NCI-H146 (cell line): ENCODE measurements at regions not wholly inside any gene's neighbourhood (a gene's known extent, or its start where the extent isn't known, plus 50 kb on each side); places are given as distances from the start of the nearest gene placed in this dataset.
"Not testable (repeated sequence)": the region's sequence is repeated elsewhere in the genome, so short reads cannot be mapped to it uniquely, and the experiment has no call there.

Experiments used
- DNase-seq: peaks from one replicate; lab custom pipeline; 2025; lab: John Stamatoyannopoulos, UW

DNA sequence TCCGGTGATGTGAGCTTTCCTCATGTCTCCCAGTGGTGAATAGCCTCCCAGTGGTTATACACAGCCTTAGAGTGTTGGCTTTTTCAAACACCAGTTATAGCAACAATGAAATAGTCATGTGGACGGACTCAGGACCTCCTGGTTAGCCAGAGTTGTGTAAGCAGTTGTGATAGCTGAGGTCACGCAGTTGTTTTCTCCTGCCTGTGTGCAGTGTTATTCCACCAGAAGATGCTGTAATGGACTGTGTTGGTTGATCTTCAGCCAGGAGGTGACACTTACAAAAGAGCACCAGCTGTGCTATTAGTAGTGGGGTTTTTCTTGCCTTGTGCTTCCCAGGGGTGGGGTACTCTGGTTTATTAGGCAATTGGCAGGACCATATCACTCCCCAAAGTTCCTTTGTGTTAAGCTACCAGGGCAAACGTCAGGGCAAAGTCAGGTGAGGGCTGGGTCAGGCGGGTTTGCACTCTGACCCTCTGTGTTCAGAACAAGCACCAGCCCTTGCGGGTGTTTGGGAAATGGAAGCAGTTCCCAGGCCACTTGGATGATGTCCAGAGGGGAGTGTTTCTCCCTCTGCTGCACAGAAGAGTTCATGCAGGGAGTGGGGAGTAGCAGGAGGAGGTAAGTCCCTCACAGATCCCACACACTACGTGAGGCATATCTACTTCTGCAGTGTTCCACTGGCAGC is 252.6 kb downstream of the TMEM47 start:
- no peak for DNase-seq

DNA sequence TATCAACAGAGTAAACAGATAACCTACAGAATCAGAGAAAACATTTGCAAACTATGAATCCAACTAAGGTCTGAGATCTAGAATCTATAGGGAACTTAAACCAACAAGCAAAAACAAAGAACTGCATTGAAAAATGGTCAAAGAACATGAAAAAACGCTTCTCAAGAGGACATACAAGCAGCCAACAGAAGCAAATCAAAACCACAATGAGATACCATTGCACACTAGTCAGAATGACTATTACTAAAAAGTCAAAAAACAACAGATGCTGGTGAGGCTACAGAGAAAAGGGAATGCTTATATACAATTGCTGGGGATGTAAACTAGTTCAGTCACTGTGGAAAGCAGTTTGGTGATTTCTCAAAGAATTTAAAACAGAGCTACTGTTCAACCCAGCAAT is 255.7 kb downstream of the TMEM47 start:
- no peak for DNase-seq

DNA sequence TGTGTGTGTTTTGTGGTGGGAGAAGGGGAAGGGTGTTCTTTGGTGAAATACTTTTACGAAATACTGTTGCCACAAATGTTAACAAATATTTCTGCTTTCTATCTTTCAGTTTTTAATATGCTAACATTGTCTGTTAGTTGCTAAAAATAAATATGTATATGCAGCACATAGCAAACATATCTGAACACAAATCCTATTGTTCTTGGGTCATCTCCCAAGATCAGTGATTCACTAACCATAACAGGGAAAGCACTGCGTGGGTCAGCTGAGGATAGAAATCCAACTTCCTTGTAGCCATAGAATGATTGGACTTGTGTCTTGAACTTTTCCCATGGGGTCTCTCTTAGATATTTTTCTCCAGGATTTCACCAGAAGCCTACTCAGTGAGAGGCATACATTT is 250.3 kb upstream of the FAM47A start:
- DNase-seq = no peak

DNA sequence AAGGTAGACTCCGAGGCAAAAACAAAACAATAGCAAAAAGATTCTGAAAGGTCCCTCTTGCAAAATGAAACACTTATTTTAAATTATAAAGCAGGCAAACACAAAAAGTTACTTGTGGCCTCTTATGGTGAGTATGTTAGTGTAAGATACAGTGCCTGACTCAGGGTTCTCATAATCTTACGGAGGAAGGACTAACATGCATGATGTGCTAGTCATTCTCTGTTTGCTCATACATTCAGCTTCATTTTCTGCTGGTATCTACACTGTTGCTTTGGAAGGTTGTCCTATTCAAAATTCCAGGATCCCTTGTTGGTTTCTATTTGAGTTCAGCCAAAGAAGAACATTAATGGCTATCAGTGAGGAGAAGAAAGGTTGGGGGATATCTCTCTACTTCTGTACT is 249.1 kb upstream of the FAM47A start:
- no peak for DNase-seq

DNA sequence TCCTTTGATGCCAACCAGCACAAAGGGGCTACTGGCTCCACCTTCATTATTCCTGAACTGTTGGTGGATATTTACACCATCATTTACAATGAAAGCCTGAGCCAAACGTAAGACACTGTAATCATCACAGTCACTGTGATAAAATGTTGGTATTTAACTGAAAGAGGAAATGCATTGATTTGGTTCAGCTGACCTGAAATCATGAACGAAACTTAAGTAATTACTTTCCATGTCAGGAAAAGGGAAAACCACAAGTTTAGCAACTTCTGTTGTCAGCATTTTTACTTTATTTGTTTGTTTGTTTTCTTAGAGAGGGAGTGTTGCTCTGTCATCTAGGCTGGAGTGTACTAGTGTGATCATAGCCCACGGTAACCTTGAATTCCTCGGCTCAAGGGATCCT is 247.8 kb upstream of the FAM47A start:
- no peak for DNase-seq

DNA sequence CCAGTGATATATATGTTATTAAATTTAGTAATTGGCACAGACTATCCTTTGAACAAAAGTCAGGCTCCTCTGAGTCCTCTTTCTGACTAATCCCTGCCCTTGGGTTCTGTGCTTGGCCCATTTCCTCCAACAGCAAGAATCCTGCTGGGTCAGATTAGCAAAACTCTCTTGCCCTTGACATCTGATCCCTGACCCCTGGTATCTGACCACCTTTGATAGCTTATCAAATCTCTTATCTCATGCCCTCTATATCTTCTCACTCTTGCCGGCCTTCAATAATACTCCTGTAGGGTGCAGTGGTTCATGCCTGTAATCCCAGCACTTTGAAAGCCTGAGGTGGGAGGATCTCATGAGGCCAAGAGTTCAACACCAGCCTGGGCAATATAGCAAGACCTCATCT is 245.5 kb upstream of the FAM47A start:
- DNase-seq = no peak

DNA sequence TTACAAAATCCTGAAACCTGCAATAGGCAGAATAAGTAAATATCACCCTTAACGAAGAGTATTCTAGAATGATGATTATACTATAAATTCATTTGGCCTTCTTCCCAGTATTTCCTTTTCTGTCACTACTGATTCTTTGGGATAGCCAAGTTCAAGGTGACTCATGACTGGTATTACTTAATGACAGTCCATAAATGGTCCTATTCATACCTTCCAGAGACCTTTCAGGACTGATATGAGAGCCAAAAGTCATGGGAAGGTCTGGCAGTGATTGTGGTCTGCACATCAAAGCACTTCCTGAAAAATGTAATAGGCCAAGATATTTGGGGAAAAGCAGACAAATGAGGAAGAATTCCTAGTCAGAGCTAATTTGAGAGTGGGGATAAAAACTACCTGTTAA is 239.6 kb upstream of the FAM47A start:
- DNase-seq = no peak

DNA sequence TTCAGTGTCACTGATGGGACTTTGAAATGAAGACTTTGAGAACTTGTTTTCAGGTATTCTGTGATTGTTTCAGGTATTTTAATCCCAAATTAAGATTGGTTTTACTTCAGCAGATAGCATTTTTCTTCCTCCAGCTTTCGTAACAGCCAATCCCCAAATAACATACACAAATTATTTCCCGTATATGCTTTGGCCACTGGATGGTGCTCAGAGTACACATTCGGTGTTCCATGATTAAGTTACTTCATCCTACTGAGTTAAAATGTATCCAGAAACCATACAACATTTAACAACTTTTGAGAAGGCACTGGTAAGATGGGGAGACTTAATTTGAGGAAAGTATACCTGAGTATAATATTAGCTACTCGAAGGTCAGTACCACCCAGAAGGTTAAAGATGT is 233.4 kb upstream of the FAM47A start:
- no peak for DNase-seq

DNA sequence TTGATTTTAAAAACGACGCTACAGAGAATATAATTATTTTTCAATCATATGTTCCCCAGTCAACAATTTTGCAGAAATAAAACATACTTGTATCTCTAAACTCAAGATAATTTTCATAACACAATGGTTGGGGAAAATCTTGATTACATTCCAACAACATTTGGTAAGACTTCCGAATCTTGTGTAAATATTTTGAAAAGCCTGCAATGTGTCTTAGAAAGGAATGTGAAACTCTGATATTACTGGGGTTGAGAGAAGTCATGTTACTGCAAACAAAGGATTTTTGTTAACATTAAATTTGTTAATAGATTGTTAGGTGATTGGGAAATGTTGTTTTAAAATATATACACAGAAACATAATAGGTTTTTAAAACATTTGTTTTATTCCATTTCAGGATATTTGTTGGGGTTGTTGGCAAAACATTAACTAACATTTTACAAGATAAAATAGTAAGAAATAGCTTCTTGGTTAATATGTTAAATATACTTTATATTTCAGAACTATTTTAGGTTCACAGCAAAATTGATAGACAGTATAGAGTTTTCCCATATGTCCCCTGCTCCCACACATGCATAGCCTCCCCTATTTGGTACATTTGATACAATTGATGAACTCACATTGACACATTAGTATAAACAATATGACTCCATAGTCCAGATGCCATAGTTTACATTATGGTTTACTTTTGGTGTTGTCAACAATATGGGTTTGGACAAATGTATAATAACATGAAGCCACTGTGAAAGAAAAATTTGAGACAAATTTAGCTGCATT is 218.6 kb upstream of the FAM47A start:
- DNase-seq = no peak

DNA sequence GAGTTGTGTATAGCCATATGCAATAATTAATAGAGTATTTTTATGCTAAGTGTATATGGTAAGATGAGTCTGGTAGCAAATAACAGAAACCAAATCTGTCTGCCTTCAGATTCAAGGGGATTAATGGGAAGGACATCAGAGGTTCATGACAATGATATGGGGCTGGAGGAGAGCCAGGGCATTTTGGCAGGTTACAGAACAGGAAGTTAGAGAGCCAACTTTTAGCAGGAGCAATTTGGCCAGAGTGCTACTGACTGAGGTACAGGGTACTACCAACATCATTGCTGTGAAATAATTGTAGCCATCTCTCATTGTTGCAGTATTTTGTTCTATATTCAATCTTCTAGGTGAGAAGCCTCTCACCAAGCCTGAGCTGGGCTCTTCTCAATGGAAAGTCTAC is 210.9 kb upstream of the FAM47A start:
- DNase-seq = no peak

DNA sequence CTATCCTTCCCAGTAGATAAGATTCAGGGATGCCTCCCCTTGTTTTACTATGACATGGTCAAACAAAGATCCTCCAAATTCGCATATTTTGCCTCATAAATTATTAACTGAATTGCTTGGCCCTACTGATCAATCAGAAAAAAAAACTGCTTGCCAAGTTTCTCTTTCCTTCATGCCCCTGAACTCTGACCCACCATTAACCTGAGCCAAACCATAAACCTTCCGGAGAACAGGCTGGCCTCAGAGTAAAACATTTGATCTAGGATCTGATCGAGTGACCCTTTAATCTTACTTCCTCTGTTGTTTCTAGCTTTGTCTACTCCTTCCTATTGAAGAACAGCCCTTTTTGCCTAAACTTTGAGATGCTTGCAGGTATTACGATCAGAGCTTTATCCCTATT is 209.7 kb upstream of the FAM47A start:
- no peak for DNase-seq

DNA sequence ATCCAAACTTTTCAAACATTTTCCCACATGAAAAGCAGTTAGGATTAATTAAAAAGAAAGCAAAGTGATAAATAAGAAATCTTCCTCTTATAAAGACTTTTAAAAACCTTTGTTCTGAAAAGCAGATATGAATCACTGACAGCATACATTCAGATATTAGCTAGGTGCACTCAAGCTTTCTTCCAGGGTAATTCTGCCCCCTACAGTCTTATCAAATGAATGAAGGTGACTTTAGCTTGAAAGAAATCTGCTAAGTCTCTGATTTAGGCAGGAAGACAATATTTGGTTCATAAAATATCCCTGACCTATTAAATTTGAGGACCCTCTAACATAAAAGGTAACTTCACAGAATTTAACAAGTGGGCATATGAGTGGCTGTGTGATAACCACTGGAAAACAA is 209.1 kb upstream of the FAM47A start:
- no peak for DNase-seq

DNA sequence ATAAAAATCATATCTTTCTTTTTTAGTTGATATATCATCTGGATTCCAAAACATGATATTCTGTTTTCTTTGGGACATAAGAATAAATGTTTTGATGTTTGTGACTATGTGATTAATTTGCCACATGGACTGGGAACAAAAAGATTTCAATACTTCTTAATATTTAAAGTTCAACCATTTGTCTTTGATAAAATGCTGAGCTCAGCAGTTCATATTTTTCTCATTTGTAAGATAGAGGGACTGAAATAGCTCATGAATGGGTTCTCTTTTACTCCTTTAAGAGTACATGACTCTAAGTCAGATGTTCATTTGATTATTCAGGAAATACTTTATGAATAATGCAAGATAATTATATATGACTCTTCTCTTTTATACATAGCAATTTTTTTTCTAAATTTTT is 205.9 kb upstream of the FAM47A start:
- no peak for DNase-seq

DNA sequence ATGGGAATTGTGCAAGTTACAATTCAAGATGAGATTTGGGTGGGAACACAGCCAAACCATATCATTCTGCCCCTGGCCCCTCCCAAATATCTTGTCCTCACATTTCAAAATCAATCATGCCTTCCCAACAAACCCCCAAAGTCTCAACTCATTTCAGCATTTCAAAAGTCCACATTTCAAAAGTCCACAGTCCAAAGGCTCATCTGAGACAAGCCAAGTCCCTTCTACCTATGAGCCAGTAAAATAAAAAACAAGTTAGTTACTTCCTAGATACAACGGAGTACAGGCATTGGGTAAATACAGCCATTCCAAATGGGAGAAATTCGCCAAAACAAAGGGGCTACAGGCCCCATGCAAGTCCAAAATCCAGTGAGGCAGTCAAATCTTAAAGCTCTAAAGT is 203.3 kb upstream of the FAM47A start:
- DNase-seq = not testable (repeated sequence)

DNA sequence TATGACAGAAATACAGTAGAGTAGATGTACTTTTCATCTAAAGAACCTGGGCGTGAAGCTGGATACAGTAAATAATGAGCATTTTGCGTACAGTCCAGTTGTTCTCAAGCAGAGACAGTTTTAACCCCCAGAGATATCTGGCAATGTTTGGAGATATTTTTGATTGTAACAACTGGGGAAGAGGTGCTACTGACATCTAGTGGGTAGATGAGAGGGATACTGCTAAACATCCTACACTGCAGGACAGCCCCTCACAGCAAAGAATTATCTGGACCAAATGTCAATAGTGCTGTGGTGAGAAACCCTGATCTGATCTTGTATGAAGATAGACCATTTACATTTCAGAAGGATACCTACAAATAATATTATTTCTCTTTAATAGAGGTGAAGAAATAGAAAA is 200.2 kb upstream of the FAM47A start:
- DNase-seq = no peak

DNA sequence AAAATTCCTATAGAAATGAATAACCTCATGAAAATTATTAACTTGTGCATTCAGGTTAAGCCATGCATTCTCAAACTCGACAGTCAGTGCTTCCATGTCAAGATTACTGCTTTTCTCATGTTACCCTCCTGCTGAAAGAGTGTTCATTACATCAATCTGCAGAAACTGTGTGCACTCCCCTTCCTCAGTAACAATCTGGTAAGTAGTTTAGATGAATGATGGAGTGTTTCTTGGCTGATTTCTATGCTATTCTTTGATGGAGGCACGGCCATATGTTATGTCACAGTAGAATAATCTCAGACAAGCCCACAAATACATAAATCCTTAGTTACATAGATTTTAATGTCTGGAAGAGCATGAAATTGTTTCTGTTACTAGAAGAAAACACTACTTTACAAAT is 193.3 kb upstream of the FAM47A start:
- DNase-seq = no peak

DNA sequence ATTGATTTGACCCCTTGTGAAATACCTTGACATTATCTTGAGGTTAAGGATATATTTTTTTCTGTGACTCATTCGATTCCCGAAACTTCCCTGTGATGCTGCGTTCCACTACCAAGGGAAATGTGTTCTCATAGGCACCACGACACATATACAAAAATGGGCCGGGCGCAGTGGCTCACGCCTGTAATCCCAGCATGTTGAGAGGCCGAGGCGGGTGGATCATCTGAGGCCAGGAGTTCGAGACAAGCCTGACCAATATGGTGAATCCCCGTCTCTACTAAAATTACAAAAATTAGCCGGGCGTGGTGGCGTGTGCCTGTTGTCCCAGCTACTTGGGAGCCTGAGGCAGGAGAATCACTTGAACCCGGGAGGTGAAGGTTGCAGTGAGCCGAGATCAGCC is 188.3 kb upstream of the FAM47A start:
- DNase-seq = not testable (repeated sequence)

DNA sequence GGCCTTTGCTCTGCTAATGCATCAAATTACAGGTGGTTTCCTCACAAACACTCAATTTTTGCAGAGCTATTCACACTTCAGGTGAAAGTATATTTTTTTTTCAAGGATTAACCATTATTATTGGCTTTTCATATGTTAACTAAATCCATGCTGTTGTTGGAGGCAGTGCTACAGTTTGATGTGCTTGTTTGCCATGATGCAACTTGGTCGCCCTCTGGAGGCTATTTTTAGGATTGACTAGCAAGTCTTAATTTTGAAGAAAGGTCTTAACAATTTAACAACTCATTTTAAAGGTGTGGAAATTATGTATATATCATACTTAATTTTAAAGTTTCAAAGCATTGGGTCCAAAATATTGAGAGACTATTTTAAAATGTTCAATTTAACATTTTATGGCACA is 168.8 kb upstream of the FAM47A start:
- DNase-seq = peak; percentile 16

DNA sequence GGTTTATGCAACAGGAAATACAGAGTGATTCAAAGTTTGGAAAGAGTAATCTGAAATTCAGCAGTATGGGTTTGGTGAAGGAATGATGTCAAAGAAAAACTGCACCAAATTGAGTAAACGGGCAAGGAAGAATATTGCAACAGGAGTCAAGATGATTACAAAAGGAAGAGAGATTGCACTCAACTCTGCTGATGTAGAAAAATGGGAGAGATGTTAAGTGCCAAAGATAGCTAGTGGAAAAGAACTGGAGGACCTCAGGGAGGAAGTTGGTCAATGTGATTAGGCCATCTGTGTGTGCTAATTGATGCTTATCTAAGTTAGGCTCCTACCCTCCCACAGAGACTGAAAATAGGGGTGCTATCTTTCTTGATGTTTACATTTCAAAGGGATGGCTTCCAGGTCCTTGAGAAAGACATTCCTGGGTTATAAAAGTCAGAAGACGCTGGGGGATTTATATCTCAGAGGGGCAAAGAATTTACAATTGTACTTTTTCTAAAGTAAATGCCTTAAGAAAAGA is 167.4 kb upstream of the FAM47A start:
- DNase-seq = no peak

DNA sequence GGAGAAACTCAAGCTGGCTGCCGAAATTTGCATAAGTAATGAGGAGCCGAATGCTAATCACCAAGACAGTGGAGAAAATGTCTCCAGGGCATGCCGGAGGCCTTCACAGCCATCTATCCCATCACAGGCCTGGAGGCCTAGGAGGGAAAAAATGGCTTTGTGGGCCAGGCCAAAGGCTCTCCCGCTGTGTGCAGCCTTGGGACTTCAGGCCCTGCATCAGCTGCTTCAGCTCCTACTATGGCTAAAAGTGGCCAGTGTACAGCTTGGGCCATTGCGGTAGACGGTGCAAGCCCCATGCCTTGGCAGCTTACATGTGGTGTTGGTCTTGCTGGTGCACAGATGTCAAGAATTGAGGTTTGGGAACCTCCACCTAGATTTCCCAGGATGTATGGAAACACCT is 162.6 kb upstream of the FAM47A start:
- DNase-seq = no peak

DNA sequence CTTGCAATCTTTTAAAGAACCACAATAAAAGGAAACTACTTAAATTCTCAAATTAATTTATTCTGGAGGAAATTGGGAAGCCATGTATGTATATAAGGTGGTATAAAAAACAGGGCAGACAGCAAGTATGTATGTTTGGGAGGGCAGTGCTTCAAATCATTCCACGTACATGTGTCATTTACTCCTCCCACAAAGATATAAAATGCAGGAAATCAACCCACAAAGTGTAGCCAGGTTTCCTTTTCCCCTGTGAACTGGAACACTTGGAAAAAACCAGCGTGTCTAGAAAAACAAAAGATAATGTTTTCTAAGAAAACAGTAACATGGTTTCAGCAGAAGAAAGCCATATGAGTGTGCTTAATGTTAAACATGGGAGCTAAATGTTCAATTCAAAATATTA is 156.7 kb upstream of the FAM47A start:
- DNase-seq = no peak

DNA sequence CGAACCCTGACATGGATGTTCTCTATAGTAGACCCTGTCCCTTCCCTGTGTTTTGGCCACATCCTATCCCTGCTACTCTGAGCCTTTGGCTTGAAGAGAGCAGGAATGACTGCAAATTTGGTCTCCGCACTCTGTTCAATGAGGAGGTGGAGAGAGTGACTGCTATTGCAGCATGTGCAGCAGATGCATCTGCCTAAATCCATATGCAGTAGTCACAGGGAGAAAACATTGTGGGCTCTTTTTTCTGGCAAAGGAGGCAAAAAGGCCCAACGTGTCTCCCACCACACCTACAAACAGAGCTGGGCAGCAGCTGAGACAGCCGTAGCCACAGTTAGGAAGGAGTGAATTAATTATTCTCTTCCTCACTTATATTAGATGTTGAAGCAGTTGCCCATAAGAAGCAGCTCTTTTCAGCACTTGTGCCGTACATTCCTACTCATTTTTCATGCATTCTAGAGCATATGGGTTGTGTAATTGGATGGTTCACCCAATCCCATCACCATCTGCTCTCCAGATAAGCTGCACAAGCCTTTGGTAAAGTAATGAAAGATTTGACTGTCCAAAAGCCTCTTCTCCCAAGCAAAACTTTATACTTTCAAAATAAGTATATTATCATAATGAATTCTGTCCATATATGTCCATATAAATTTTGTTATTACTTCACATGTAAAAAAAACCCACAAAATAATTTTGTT is 147.9 kb upstream of the FAM47A start:
- no peak for DNase-seq

DNA sequence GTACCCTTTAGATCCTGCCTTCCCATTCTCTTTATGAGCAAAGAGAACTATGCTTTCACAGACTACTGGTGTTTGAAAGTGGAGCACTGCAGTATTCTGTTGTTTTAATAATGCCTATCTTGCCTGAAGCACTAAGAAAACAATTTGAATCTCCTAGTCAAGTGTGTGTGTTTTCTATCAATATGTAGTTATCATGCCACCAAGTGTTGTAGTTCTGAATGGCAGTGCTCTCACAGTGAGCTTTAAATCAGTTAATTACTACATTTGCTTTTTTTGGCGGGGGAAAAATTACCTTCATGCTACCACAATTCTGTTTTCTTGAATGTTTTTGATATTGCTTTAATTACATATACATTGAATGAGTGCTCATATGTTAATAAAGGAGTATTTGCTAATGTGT is 143.6 kb upstream of the FAM47A start:
- peak; percentile 1 for DNase-seq
